ENCODE measurements at regions not wholly inside any gene's neighbourhood (a gene's known extent, or its start where the extent isn't known, plus 50 kb on each side); places are given as distances from the start of the nearest gene placed in this dataset.
A peak's percentile ranks its signal among the peaks of the same experiment; 100 is the strongest.

DNA sequence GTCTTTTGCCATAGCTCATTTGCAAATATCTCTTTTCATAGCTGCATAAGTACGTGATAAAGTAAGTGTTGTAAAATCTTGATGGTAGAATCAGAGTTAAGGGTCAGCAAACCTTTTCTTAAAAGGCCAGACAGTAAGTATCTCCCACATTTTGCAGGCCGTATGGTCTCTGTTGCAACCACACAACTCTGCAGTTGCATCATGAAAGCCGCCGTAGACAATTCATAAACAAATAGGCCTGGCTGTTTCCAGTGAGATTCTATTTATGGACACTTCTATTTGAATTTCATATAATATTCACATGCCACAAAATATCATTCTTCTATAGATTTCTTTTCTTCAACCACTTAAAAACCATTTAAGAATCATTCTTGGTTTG lies 248.5 kb downstream of the TLE3 start:
- no peak for DNase-seq

DNA sequence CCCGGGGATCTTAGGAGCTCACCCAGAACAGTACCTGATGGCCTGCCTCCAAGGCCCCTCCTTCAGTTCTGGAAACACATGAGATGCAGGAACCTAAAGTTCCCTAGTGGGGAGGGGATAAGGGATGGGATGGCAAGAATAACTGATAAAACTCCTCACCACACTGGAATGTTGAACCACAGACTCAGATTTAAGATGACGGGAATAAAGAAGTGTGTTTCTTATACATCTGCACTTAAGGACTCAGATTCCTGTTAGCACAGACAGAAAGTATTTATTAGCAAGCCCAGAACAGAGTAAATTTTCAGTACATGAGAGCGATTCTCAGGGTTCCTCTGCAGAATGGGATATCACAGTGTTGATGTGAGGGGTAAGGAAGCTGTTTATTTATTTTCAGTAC lies 245.2 kb downstream of the TLE3 start:
- no peak for DNase-seq

DNA sequence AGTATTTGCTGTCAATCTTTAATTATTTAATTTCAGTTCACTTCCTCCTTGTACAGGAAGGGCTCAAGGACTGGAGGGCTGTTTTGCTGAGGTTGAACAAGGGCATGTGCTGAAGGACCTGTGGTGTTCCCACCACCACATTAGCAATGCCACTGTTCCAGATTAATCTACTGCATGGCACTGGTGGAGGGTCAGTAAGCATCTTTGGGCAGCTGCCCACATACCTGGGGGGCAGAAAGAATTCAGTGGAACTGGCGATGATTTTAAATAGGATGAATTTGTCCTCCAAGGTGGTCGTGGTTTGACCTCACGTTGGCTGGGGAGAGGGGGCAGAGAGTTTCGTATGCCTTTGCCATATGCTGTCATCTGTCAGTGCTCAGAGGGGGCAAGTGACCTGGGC lies 244.8 kb downstream of the TLE3 start:
- DNase-seq = no peak

DNA sequence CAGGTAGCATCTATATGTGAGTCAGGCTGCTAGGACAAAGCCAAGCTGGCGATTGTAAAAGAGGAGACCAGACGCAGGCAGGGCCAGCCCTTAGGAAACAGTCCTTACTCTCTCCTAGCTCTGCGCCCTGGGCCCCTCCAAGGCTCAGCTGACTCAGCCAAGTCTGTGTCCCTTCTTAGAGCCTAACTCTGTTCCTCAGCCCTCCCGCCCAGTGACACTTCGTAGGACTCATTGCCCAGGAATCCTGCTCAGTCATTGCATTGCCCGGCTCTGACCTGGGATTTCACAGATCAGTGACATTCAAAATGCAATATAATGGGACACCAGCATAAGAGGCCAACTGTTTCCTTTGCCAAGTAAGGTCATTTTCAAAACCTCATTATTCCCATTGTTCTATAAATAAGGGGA lies 244.2 kb downstream of the TLE3 start:
- no peak for DNase-seq

- no peak for DNase-seq
Observed at GRCh38 chr15:69854001-69854400, 243.7 kb downstream of the TLE3 start.

GRCh38 chr15:69854521-69855181 lies 243.1 kb downstream of the TLE3 start:
- DNase-seq = no peak

- DNase-seq = peak; percentile 11 to 42
Observed at GRCh38 chr15:69855258-69856000, 242.3 kb downstream of the TLE3 start.

GRCh38 chr15:69857250-69857649 lies 240.5 kb downstream of the TLE3 start:
- no peak for DNase-seq

GRCh38 chr15:69857686-69858391 lies 239.9 kb downstream of the TLE3 start:
- DNase-seq = no peak

DNA sequence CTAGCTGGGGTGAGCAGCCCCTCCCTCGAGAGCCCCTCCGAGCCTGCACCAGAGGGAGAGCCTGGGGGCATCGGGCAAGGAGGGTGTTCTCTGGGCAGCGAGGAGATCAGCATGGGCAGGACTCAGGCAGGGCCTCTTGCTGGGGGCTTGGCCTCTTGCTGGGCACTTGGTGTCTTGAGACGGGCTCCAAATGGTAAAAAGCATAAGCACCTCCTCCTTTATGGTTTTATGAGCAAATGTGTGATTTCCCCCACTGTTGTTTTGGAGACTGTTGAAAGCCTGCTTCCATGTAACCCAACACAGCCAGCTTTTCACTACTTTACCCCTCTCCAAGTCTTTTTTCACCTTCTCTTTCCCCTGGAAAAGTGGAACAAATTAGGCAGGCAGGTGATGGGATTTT lies 239.3 kb downstream of the TLE3 start:
- DNase-seq = no peak

- DNase-seq = no peak
Observed at GRCh38 chr15:69859866-69860265, 237.9 kb downstream of the TLE3 start.

- no peak for DNase-seq
Observed at GRCh38 chr15:69860321-69860720, 237.4 kb downstream of the TLE3 start.

- no peak for DNase-seq
Observed at GRCh38 chr15:69860921-69861320, 236.8 kb downstream of the TLE3 start.

DNA sequence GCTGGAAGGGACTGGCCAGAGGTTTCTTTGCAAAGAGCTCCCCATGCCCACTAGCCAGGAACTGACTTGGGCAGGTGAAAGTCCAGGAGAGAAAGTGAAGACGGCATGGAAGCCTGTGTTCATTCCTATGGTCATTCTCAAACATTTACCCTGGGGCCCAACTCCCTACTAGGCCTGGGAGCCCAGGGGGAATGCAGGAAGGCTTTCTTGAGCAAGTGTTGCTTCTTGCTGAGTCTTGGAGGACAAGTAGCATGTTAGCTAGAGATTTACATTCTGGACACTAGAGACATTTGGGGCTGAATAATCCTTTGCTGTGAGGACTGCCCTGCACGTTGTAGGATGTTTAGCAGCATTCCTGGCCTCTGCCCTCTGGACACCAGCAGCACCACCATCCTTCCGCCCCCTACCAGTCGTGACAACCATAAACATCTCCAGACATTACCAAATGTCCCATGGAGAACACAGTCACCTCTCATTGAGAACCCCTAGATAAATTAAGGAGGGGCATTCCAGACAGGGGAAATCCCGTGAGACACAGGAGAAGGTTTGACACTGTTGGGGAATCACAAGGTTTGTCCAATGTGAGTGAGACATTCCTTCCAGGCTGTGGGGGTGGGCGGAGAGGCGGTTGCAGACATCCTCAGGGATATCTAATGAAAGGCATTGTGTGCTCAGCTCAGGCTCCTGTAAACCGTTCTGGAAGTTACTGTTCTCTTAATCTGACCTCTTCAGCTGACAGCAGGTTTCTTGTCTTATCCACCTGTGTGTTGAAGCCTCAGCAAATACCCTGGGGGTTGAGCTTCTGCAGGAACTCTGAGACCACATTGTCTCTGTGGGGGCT lies 236.2 kb downstream of the TLE3 start:
- no peak for DNase-seq

- DNase-seq = no peak
Observed at GRCh38 chr15:69862540-69862939, 235.2 kb downstream of the TLE3 start.

GRCh38 chr15:69863446-69863845 lies 234.3 kb downstream of the TLE3 start:
- DNase-seq = no peak

DNA sequence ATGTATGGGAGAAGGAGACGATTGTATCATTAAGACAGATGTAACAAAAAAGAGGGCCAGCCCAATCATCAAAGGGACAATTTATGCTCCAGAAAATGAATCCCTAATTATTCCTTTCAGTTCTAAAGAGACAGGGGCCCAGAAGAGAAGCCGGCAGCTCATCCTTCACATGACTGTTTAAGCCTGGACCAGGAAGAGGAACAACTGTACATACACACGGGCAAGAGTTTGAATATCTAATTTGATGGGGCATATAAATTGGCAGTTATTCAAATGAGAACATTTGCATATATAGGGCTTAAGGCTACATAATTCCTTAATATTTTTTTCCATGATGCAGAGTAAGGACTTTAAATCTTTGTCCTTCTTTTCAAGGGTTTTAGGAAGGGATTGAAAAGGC lies 232.3 kb downstream of the TLE3 start:
- DNase-seq = peak; percentile 70 to 73

DNA sequence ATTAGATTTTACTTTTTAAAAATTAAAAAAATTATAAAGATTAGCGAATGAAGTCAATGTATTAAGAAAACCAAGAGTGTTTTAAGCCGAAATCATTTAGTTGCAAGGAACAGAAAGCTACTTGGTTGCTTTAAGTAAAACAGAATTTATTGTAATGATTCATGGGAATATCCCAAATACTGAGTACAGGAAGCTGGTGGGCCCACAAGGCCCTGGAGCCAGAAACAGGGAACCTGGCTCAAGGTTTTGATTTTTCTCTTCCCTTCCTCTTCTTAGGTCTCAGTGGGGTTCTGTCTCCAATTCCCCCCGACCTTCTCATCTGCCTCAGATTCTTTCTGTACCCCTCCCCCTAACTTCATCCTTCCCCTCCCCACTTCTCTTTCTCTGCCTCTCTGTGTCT lies 229.0 kb downstream of the TLE3 start:
- no peak for DNase-seq

DNA sequence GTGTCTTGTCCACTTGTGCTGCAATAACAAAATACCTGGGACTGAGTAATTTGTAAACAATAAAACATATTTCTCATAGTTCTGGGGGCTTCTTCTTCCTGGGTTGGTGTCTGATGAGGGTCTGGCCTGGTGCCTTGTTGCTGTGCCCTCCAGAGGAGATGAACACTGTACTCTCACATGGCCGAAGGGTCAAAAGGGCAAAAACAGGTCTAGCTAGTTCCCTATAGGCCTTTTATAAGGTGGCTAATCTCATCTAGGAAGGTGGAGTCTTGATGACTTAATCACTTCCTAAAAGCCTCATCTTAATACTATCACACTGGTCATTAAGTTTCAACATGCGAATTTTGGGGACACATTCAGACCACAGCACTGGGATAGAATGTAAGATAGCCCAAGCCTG lies 228.4 kb downstream of the TLE3 start:
- no peak for DNase-seq

DNA sequence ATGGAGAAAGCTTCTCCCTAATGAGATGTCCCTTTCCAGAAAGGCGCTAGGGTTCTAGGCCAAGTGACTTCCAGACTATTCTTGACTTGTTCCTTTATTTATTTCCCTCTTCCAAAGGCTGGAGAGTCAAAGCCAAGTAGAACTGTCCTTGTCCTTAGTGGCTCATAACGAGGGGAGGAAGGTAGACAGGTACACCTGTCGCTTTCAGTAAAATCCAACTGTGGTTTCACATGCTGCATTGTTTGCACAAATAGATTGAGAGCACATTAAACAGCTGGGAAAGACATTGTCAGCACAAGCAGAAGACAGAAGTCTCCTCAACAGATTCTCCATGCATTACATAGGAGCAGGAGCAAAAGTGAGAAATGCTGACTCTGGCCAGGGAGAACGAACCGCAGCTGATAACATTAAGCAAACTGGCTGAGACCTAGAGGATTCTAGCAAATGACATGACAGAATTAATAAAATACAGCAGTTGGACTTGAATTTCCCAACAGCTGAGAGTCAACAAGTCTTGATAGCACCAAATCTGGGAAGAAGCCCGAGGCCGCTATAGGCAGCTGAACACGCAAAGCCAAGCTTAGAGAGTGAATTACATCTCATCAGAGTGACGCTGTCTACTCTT lies 227.7 kb downstream of the TLE3 start:
- DNase-seq = no peak

DNA sequence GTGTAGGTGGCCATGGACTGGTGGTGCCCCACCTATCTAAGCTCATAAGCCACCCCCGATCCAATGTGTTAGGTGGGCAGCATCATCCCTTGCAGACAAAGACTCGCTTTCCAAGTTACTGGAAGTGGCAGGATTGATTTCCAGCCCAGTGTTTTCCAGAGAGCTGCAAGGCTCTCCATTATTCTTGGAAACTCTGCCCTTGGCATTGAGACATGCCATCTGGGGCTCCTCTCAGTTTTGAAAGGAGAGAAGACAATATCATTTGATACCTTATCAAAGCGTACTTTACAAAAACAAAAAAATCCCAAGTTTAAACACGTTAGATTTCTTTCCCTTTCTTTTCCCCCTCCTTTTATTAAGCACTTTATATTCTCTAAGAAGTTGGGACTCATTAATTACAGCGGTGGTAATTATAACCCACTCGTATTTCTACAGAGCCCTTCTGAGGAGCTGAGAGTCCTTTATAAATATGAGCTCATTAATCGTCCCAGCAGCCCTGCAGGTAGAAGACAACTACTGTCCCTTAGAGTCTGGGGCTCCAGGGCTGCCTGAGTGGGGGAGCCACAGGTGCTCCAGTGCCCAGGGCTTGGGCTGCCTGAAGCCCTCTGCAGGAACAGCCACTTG lies 226.1 kb downstream of the TLE3 start:
- DNase-seq = no peak

DNA sequence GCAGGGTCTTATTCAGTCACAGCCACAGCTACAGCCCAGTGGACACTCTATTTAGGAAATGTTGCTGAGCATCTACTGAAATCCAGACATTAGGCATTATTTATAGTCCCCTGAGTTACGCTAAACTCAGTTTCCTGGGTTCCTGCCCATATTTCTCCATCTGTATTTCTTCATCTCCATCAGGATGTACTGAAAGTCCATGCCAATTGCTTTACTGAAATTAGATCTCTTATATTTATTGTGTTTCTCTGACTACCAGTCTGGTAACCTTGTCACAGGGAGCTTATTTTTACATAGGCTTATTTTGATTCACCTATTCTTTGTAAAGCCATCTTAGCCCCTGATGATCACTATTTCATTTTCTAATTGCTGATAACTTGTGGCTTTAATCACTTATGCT lies 223.9 kb downstream of the TLE3 start:
- DNase-seq = no peak

Measured in NCI-H526 (cell line).